Large intestine (tissue), 3 donors: ENCODE measurements at regions not wholly inside any gene's neighbourhood (a gene's known extent, or its start where the extent isn't known, plus 50 kb on each side); places are given as distances from the start of the nearest gene placed in this dataset.

Experiments
- DNase-seq, 2 donors: peaks; one replicate each; pipeline versions ENCODE4 v3.0.0 to v3.0.0-alpha.2; 2013
- H3K27ac ChIP-seq: one replicate; pipeline ENCODE4 v1.5.1; 2013; ENCODE audit warnings: low read length
- H3K27me3 ChIP-seq: 2 replicates; pipeline ENCODE4 v1.6.1; 2013; ENCODE audit warnings: low read length; ENCODE audit not compliant: control insufficient read depth, insufficient read depth
- H3K36me3 ChIP-seq: 2 replicates; pipeline ENCODE4 v1.6.1; 2013; ENCODE audit warnings: low read length; ENCODE audit not compliant: control insufficient read depth, insufficient read depth
- H3K4me1 ChIP-seq: one replicate; pipeline ENCODE4 v1.6.1; 2013; ENCODE audit warnings: low read length; ENCODE audit not compliant: control insufficient read depth, insufficient read depth
- H3K4me3 ChIP-seq: one replicate; pipeline ENCODE4 v1.5.1; 2013; ENCODE audit warnings: low read length
- H3K9me3 ChIP-seq: one replicate; pipeline ENCODE4 v1.6.1; 2013; ENCODE audit warnings: mild to moderate bottlenecking, low read depth, low read length, moderate library complexity; ENCODE audit not compliant: control insufficient read depth
- WGBS: methylation state at CpG from one replicate; pipeline ENCODE4 v1.1.5; 2013; ENCODE audit warnings: low lambda C conversion rate; ENCODE audit not compliant: insufficient coverage; 5-methylcytosine and 5-hydroxymethylcytosine counted together

- 60% methylated on average over 1 of the region's 2 CpGs for WGBS
- H3K36me3 ChIP-seq = no peaks in the 10 kb centered on the region
- no peaks in the 10 kb centered on the region for H3K27me3 ChIP-seq
- no peak overlapping the region for H3K27ac ChIP-seq
- no peaks in the 10 kb centered on the region for H3K9me3 ChIP-seq
- no peak overlapping the region for H3K4me3 ChIP-seq
- no peak for DNase-seq
- H3K4me1 ChIP-seq = no peaks in the 10 kb centered on the region
These were observed 379.6 kb upstream of the PRR16 start for GRCh38 chr5:120084543-120084870.

GRCh38 chr5:120086081-120086480 lies 378.0 kb upstream of the PRR16 start:
- Histone ChIP-seq H3K27ac (no peak overlapping the region), H3K4me1 (no peaks in the 10 kb centered on the region), H3K36me3 (no peaks in the 10 kb centered on the region), H3K27me3 (no peaks in the 10 kb centered on the region), H3K4me3 (no peak overlapping the region), H3K9me3 (no peaks in the 10 kb centered on the region)
- no peak for DNase-seq
- WGBS = no CpG with 5 or more reads among the region's 2 CpGs

GRCh38 chr5:120088412-120088811 lies 375.7 kb upstream of the PRR16 start:
- Histone ChIP-seq H3K4me3 (no peak overlapping the region), H3K4me1 (no peaks in the 10 kb centered on the region), H3K36me3 (no peaks in the 10 kb centered on the region), H3K27ac (no peak overlapping the region), H3K27me3 (no peaks in the 10 kb centered on the region), H3K9me3 (no peaks in the 10 kb centered on the region)
- DNase-seq = no peak
- 100% methylated on average over 1 of the region's 2 CpGs for WGBS

- Histone ChIP-seq H3K9me3 (no peaks in the 10 kb centered on the region), H3K27ac (no peak overlapping the region), H3K27me3 (no peaks in the 10 kb centered on the region), H3K4me3 (no peak overlapping the region), H3K36me3 (no peaks in the 10 kb centered on the region), H3K4me1 (no peaks in the 10 kb centered on the region)
- WGBS = 57% methylated on average over 1 of the region's 1 CpG
- no peak for DNase-seq
These were observed 375.3 kb upstream of the PRR16 start for GRCh38 chr5:120088836-120089235.

- Histone ChIP-seq H3K4me3 (no peak overlapping the region), H3K36me3 (no peaks in the 10 kb centered on the region), H3K9me3 (no peaks in the 10 kb centered on the region), H3K27ac (no peak overlapping the region), H3K4me1 (no peaks in the 10 kb centered on the region), H3K27me3 (no peaks in the 10 kb centered on the region)
- no peak for DNase-seq
- WGBS = 64% methylated on average over 3 of the region's 3 CpGs
These were observed 372.6 kb upstream of the PRR16 start for GRCh38 chr5:120091376-120091948.

- Histone ChIP-seq H3K27ac (no peak overlapping the region), H3K27me3 (no peaks in the 10 kb centered on the region), H3K4me1 (no peaks in the 10 kb centered on the region)
These were observed 371.5 kb upstream of the PRR16 start for GRCh38 chr5:120092649-120093048.

GRCh38 chr5:120093178-120093577 lies 370.9 kb upstream of the PRR16 start:
- Histone ChIP-seq H3K4me3 (no peak overlapping the region), H3K27ac (no peak overlapping the region), H3K27me3 (no peaks in the 10 kb centered on the region), H3K4me1 (no peaks in the 10 kb centered on the region), H3K36me3 (no peaks in the 10 kb centered on the region), H3K9me3 (no peaks in the 10 kb centered on the region)
- WGBS = 100% methylated on average over 2 of the region's 7 CpGs
- DNase-seq = no peak

More at GRCh38 chr5:120092649-120093048, 371.5 kb upstream of the PRR16 start:
- WGBS = no CpG with 5 or more reads among the region's 2 CpGs
- DNase-seq = no peak
- no peaks in the 10 kb centered on the region for H3K36me3 ChIP-seq
- no peaks in the 10 kb centered on the region for H3K9me3 ChIP-seq
- H3K4me3 ChIP-seq = no peak overlapping the region

GRCh38 chr5:120096413-120096812 lies 367.7 kb upstream of the PRR16 start:
- Histone ChIP-seq H3K27ac (no peak overlapping the region), H3K27me3 (no peaks in the 10 kb centered on the region), H3K9me3 (no peaks in the 10 kb centered on the region), H3K4me1 (no peaks in the 10 kb centered on the region), H3K4me3 (no peak overlapping the region), H3K36me3 (no peaks in the 10 kb centered on the region)
- no peak for DNase-seq
- 71% methylated on average over 1 of the region's 3 CpGs for WGBS

- Histone ChIP-seq H3K27me3 (no peaks in the 10 kb centered on the region), H3K9me3 (no peaks in the 10 kb centered on the region), H3K4me1 (no peaks in the 10 kb centered on the region), H3K36me3 (no peaks in the 10 kb centered on the region), H3K27ac (no peak overlapping the region), H3K4me3 (no peak overlapping the region)
- 93% methylated on average over 2 of the region's 4 CpGs for WGBS
- no peak for DNase-seq
These were observed 365.7 kb upstream of the PRR16 start for GRCh38 chr5:120098426-120098825.

- WGBS = 84% methylated on average over 3 of the region's 5 CpGs
- DNase-seq = no peak
- H3K9me3 ChIP-seq = no peaks in the 10 kb centered on the region
- no peak overlapping the region for H3K4me3 ChIP-seq
- H3K27me3 ChIP-seq = no peaks in the 10 kb centered on the region
- H3K4me1 ChIP-seq = no peaks in the 10 kb centered on the region
- H3K27ac ChIP-seq = no peak overlapping the region
- H3K36me3 ChIP-seq = no peaks in the 10 kb centered on the region
These were observed 365.1 kb upstream of the PRR16 start for GRCh38 chr5:120098902-120099535.

- Histone ChIP-seq H3K27me3 (no peaks in the 10 kb centered on the region), H3K36me3 (no peaks in the 10 kb centered on the region), H3K4me3 (no peak overlapping the region), H3K9me3 (no peaks in the 10 kb centered on the region), H3K27ac (no peak overlapping the region), H3K4me1 (no peaks in the 10 kb centered on the region)
- no peak for DNase-seq
These were observed 362.3 kb upstream of the PRR16 start for GRCh38 chr5:120101771-120102170.
